Mucosa of gallbladder (tissue), 1 donor: ENCODE measurements at regions not wholly inside any gene's neighbourhood (a gene's known extent, or its start where the extent isn't known, plus 50 kb on each side); places are given as distances from the start of the nearest gene placed in this dataset.

Experiments
- DNase-seq: peaks from one replicate; pipeline ENCODE4 v3.0.0-alpha.2; 2020; ENCODE audit warnings: low spot score
- donor health status: DM: no; HTN: no; CAD: no.

GRCh38 chr15:68525815-68526214 is 53.0 kb upstream of the CORO2B start:
- DNase-seq: no peak

- DNase-seq: no peak
These were observed 52.5 kb upstream of the CORO2B start for GRCh38 chr15:68526269-68526668.

- no peak for DNase-seq
These were observed 52.0 kb upstream of the CORO2B start for GRCh38 chr15:68526784-68527183.

- DNase-seq: peak; percentile 40
These were observed 50.0 kb upstream of the CORO2B start for GRCh38 chr15:68528626-68529290.
